Neural cell (in vitro differentiated cells): ENCODE measurements at regions not wholly inside any gene's neighbourhood (a gene's known extent, or its start where the extent isn't known, plus 50 kb on each side); places are given as distances from the start of the nearest gene placed in this dataset.
"Not testable (repeated sequence)": the region's sequence is repeated elsewhere in the genome, so short reads cannot be mapped to it uniquely, and the experiment has no call there.

Experiments
- H2AFZ ChIP-seq: fragments of 200-600, 300-800 bp; sonication (generic), shearing (Covaris generic); 2 replicates; pipeline ENCODE4 v1.6.0; 2014; ENCODE audit warnings: low read depth, mild to moderate bottlenecking, antibody characterized with exemption, low read length, moderate library complexity
- H3F3A ChIP-seq: fragments of 200-600 bp; shearing (Covaris generic); 2 replicates; pipeline ENCODE4 v1.6.1; 2016; ENCODE audit warnings: mild to moderate bottlenecking, moderate library complexity, mixed read lengths, antibody characterized with exemption, low read length; ENCODE audit not compliant: insufficient read depth, poor library complexity, severe bottlenecking
- H3K27ac ChIP-seq: fragments of 200-600, 300-800 bp; sonication (generic), shearing (Covaris generic); 2 replicates; pipeline ENCODE4 v1.5.1; 2014; ENCODE audit warnings: mild to moderate bottlenecking, low read length, moderate library complexity
- H3K27me3 ChIP-seq: fragments of 300-800, 200-600 bp; sonication (generic), shearing (Covaris generic); 2 replicates; pipeline ENCODE4 v1.6.0; 2014; ENCODE audit warnings: mild to moderate bottlenecking, low read depth, low read length, moderate library complexity; ENCODE audit not compliant: insufficient read depth
- H3K36me3 ChIP-seq: fragments of 300-800, 200-600 bp; sonication (generic), shearing (Covaris generic); 2 replicates; pipeline ENCODE4 v1.5.1; 2014; ENCODE audit warnings: mild to moderate bottlenecking, antibody characterized with exemption, low read length, moderate library complexity; ENCODE audit not compliant: insufficient read depth
- H3K4me2 ChIP-seq: fragments of 300-800, 200-600 bp; sonication (generic), shearing (Covaris generic); 2 replicates; pipeline ENCODE4 v1.6.0; 2014; ENCODE audit warnings: mild to moderate bottlenecking, low read length
- H3K4me3 ChIP-seq: fragments of 300-800, 200-600 bp; sonication (generic), shearing (Covaris generic); 2 replicates; pipeline ENCODE4 v1.5.1; 2014; ENCODE audit warnings: mild to moderate bottlenecking, low read length, moderate library complexity
- H3K79me2 ChIP-seq: fragments of 200-600 bp; shearing (Covaris generic); replicated peaks from 2 replicates; pipeline ENCODE4 v1.6.0; 2014; ENCODE audit warnings: mild to moderate bottlenecking, low read length, moderate library complexity; ENCODE audit not compliant: insufficient read depth
- H3K9ac ChIP-seq: fragments of 300-800, 200-600 bp; sonication (generic), shearing (Covaris generic); 2 replicates; pipeline ENCODE4 v1.6.1; 2016; ENCODE audit warnings: mild to moderate bottlenecking, low read length, mixed read lengths
- H3K9me2 ChIP-seq: fragments of 200-600 bp; shearing (Covaris generic); 2 replicates; pipeline ENCODE4 v1.6.1; 2016; ENCODE audit warnings: mild to moderate bottlenecking, low read length, mixed read lengths; ENCODE audit not compliant: insufficient read depth
- H3K9me3 ChIP-seq: fragments of 200-600, 300-800 bp; sonication (generic), shearing (Covaris generic); 2 replicates; pipeline ENCODE4 v1.6.1; 2016; ENCODE audit warnings: mild to moderate bottlenecking, mixed run types, low read length, moderate library complexity, mixed read lengths
- H4K20me1 ChIP-seq: fragments of 200-600 bp; shearing (Covaris generic); 2 replicates; pipeline ENCODE4 v1.6.1; 2016; ENCODE audit warnings: mild to moderate bottlenecking, mixed run types; ENCODE audit not compliant: insufficient read depth
- EP300 ChIP-seq: fragments of 450-650 bp; conservative IDR thresholded peaks from 2 replicates; pipeline ENCODE4 v1.6.1; 2014; ENCODE audit warnings: antibody characterized with exemption, mild to moderate bottlenecking, moderate library complexity; ENCODE audit not compliant: poor library complexity, severe bottlenecking
- EZH2 ChIP-seq: fragments of 200-600, 300-800 bp; shearing (Covaris generic), sonication (generic); IDR thresholded peaks from 2 replicates; pipeline ENCODE4 v1.6.1; 2014; ENCODE audit warnings: antibody characterized with exemption, low read length, borderline replicate concordance, mild to moderate bottlenecking; ENCODE audit not compliant: insufficient read depth, poor library complexity, severe bottlenecking
- MXI1 ChIP-seq: fragments of 450-650 bp; conservative IDR thresholded peaks from 2 replicates; pipeline ENCODE4 v1.6.1; 2014; ENCODE audit warnings: antibody characterized with exemption, mild to moderate bottlenecking; ENCODE audit not compliant: poor library complexity, severe bottlenecking
- POLR2AphosphoS5 ChIP-seq: IDR thresholded peaks from 2 replicates; pipeline ENCODE4 v1.6.1; 2012
- RAD21 ChIP-seq: fragments of 450-650 bp; conservative IDR thresholded peaks from 2 replicates; pipeline ENCODE4 v1.6.1; 2014; ENCODE audit warnings: antibody characterized with exemption, mild to moderate bottlenecking, moderate library complexity
- REST ChIP-seq: IDR thresholded peaks from 2 replicates; pipeline ENCODE4 v1.6.1; 2012; ENCODE audit warnings: borderline replicate concordance
- SMC3 ChIP-seq: fragments of 450-650 bp; conservative IDR thresholded peaks from 2 replicates; pipeline ENCODE4 v1.6.1; 2014; ENCODE audit warnings: antibody characterized with exemption, mild to moderate bottlenecking, moderate library complexity; ENCODE audit not compliant: poor library complexity
- TF ChIP-seq, protein P1 (sequence below): fragments of 450-650 bp; IDR thresholded peaks from 2 replicates; pipeline ENCODE4 v1.5.1; 2014; ENCODE audit warnings: antibody characterized with exemption, mild to moderate bottlenecking, moderate library complexity; ENCODE audit not compliant: poor library complexity, severe bottlenecking

DNA sequence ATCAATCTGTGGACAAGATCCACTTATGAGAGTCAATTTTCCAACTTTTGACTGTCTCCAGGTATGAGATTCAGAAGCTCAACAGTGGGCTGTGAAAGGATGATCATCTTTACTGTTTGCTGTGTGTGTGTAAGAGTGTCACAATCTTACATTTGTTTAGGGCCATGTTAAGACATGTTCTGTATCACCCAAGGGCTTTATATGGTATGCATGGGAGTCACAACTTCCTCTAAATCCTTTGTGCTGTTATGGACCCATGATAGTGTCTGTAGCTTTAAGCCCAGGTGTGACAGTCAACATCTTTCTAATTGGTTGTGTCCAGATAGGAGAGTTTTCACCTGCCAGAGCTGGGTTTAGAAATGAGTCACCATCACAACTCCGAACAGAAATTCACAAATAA lies 70.2 kb downstream of the ZNF726 start:
- H2AFZ ChIP-seq, H3K9me3 ChIP-seq, H3K9ac ChIP-seq, H3F3A ChIP-seq, H3K9me2 ChIP-seq, H3K36me3 ChIP-seq, H3K79me2 ChIP-seq, H3K4me3 ChIP-seq, H3K27me3 ChIP-seq, H4K20me1 ChIP-seq, H3K4me2 ChIP-seq, H3K27ac ChIP-seq: not testable (repeated sequence)

- Histone ChIP-seq H3K79me2 (no peaks in the 10 kb centered on the region), H2AFZ (no peak overlapping the region), H3K9ac (no peak overlapping the region), H3K9me2 (no peaks in the 10 kb centered on the region), H4K20me1 (no peaks in the 10 kb centered on the region), H3K27ac (no peak overlapping the region), H3F3A (no peaks in the 10 kb centered on the region), H3K36me3 (no peaks in the 10 kb centered on the region), H3K27me3 (no peaks in the 10 kb centered on the region), H3K9me3 (peaks cover 7% of the 10 kb centered on the region), H3K4me3 (no peak overlapping the region), H3K4me2 (no peak overlapping the region)
- TF ChIP-seq MXI1: no peak
- TF ChIP-seq, protein P1, sequence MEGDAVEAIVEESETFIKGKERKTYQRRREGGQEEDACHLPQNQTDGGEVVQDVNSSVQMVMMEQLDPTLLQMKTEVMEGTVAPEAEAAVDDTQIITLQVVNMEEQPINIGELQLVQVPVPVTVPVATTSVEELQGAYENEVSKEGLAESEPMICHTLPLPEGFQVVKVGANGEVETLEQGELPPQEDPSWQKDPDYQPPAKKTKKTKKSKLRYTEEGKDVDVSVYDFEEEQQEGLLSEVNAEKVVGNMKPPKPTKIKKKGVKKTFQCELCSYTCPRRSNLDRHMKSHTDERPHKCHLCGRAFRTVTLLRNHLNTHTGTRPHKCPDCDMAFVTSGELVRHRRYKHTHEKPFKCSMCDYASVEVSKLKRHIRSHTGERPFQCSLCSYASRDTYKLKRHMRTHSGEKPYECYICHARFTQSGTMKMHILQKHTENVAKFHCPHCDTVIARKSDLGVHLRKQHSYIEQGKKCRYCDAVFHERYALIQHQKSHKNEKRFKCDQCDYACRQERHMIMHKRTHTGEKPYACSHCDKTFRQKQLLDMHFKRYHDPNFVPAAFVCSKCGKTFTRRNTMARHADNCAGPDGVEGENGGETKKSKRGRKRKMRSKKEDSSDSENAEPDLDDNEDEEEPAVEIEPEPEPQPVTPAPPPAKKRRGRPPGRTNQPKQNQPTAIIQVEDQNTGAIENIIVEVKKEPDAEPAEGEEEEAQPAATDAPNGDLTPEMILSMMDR: no peak
Observed at GRCh38 chr19:23986623-23987022, 71.9 kb downstream of the ZNF726 start.

DNA sequence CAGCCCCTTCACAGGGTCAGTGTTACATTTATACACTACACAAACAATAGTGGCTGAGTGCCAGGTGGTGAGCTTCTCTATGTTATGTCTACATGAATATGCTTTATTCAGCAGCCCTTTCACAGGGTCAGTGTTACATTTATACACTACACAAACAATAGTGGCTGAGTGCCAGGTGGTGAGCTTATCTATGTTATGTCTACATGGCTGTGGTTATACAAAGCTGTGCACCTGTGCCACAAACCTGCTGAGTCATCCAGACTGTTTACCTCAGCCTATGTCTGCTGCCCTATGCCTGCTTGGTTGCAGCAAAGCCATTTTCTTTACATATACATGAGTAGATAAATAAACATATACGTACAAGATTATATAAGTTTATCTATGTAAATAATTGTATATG lies 76.5 kb downstream of the ZNF726 start:
- Histone ChIP-seq H3K9ac (no peak overlapping the region), H3K4me2 (no peak overlapping the region), H2AFZ (no peak overlapping the region), H3K79me2 (no peaks in the 10 kb centered on the region), H3K9me2 (no peaks in the 10 kb centered on the region), H3K27me3 (no peaks in the 10 kb centered on the region), H3K9me3 (peaks cover 4% of the 10 kb centered on the region), H4K20me1 (no peaks in the 10 kb centered on the region), H3F3A (no peaks in the 10 kb centered on the region), H3K27ac (no peak overlapping the region), H3K36me3 (no peaks in the 10 kb centered on the region), H3K4me3 (no peak overlapping the region)
- no peak for TF ChIP-seq POLR2AphosphoS5
- no peak for TF ChIP-seq SMC3
- no peak for TF ChIP-seq MXI1
- TF ChIP-seq EZH2: no peak

DNA sequence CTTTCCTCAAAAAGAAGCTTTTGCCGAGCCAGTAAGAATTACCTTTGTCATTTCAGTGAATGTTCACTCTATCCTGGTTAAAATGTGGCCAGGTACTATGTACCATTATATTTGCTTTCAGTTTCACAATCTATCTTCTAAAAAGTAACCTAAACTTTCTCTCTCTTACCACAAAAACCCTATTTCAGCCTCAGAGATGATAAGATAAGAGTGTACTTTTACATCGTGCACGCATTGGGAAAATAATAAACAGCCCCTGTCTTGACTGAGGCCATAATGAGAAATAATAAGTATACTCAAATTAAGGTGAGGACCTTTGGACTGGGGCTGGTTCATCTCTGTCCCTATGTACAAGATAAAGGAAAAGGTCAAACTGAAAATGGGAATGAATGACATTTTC lies 77.7 kb downstream of the ZNF726 start:
- H3K36me3 ChIP-seq: no peaks in the 10 kb centered on the region
- H3F3A ChIP-seq: no peaks in the 10 kb centered on the region
- H3K79me2 ChIP-seq: no peaks in the 10 kb centered on the region
- H2AFZ ChIP-seq: no peak overlapping the region
- peaks cover 2% of the 10 kb centered on the region for H3K9me3 ChIP-seq
- H3K27ac ChIP-seq: no peak overlapping the region
- no peaks in the 10 kb centered on the region for H3K27me3 ChIP-seq
- no peak overlapping the region for H3K4me2 ChIP-seq
- H3K4me3 ChIP-seq: no peak overlapping the region
- TF ChIP-seq POLR2AphosphoS5: no peak
- TF ChIP-seq SMC3: no peak
- no peak for TF ChIP-seq MXI1
- TF ChIP-seq EZH2: no peak
- TF ChIP-seq RAD21: no peak
- TF ChIP-seq REST: no peak
- TF ChIP-seq, protein P1: no peak
- no peak for TF ChIP-seq EP300
- H3K9me2 ChIP-seq: no peaks in the 10 kb centered on the region
- H3K9ac ChIP-seq: no peak overlapping the region
- H4K20me1 ChIP-seq: no peaks in the 10 kb centered on the region
